K562 (cell line): ENCODE measurements at regions not wholly inside any gene's neighbourhood (a gene's known extent, or its start where the extent isn't known, plus 50 kb on each side); places are given as distances from the start of the nearest gene placed in this dataset.

Source experiments
- ATAC-seq: fragments of 200-7000 bp; cut with Tn5 transposase; 3 replicates; pipeline ENCODE4 v1.9.1; 2020; ENCODE audit warnings: moderate library complexity
- BruUV-seq: library from RNA; stranded (reverse); fragments of 400-500 nt; replicated peaks from 2 replicates; lab custom pipeline; 2021; lab: Mats Ljungman, UMichigan
- CTCF ChIA-PET: fragments of 300-600 bp; formaldehyde crosslinking; extraction: SDS; loops from one replicate; lab custom pipeline; 2021; ENCODE audit warnings: low intra/inter-chr PET ratio; lab: Yijun Ruan, JAX
- POLR2A ChIA-PET: fragments of 300-600, 350-650 bp; sonication (Branson Sonifier 250); formaldehyde crosslinking; extraction: SDS; loops from one replicate; lab custom pipeline; 2021; ENCODE audit warnings: antibody characterized with exemption, inconsistent platforms; lab: Yijun Ruan, JAX
- DNase-seq, 4 experiments: peaks; one replicate each; pipeline versions ENCODE4 v3.0.0 to v3.0.0-alpha.2; 2011 to 2018; ENCODE audit warnings: low spot score in 3 of 4, mixed read lengths in 3 of 4; ENCODE audit errors: extremely low read depth in 1 of 4
- FAIRE-seq: peaks from 2 replicates; lab custom pipeline; 2011; peaks lifted over from hg19 to GRCh38; lab: Jason Lieb, UNC
- H2AFZ ChIP-seq: 2 replicates; pipeline ENCODE4 v1.6.0; 2011; ENCODE audit warnings: low read depth, low read length, control low read depth, inconsistent platforms
- H3K27ac ChIP-seq: fragments of 200-600 bp; 3 replicates; pipeline ENCODE4 v1.8.0; 2011; ENCODE audit warnings: low read depth, mild to moderate bottlenecking, control low read depth, inconsistent platforms, low read length, moderate library complexity, mixed read lengths; ENCODE audit errors: extremely low read depth
- H3K27me3 ChIP-seq, 2 experiments: fragments of 300-600 bp in 1 of 2; 2 replicates in 1 of 2; 3 replicates in 1 of 2; pipeline versions ENCODE4 v1.6.0 to v1.8.0; 2011; ENCODE audit warnings: inconsistent platforms in 2 of 2, low read length in 2 of 2, mild to moderate bottlenecking in 1 of 2, mixed read lengths in 1 of 2, moderate library complexity in 1 of 2; ENCODE audit not compliant: control insufficient read depth in 2 of 2, insufficient read depth in 2 of 2
- H3K36me3 ChIP-seq: fragments of 300-600 bp; 3 replicates; pipeline ENCODE4 v1.8.0; 2011; ENCODE audit warnings: mild to moderate bottlenecking, low read length, inconsistent platforms; ENCODE audit not compliant: control insufficient read depth, insufficient read depth
- H3K4me1 ChIP-seq, 2 experiments: fragments of 200-600 bp in 1 of 2; replicated peaks in 1 of 2; 2 replicates in 1 of 2; 3 replicates in 1 of 2; pipeline versions ENCODE4 v1.5.1 to v1.8.0; 2011; ENCODE audit warnings: inconsistent platforms in 2 of 2, low read length in 2 of 2, mild to moderate bottlenecking in 1 of 2, mixed read lengths in 1 of 2, moderate library complexity in 1 of 2; ENCODE audit not compliant: control insufficient read depth in 2 of 2, insufficient read depth in 2 of 2
- H3K4me2 ChIP-seq: 2 replicates; pipeline ENCODE4 v1.6.1; 2011; ENCODE audit warnings: low read length, control low read depth, inconsistent platforms, mixed read lengths; ENCODE audit not compliant: insufficient read depth
- H3K4me3 ChIP-seq: fragments of 200-600 bp; sonication (generic), shearing (Covaris generic); 2 replicates; pipeline ENCODE4 v1.5.1; 2016; ENCODE audit warnings: control low read depth, inconsistent platforms
- H3K79me2 ChIP-seq: fragments of 200-600 bp; 3 replicates; pipeline ENCODE4 v1.8.0; 2011; ENCODE audit warnings: low read length, inconsistent platforms; ENCODE audit not compliant: control insufficient read depth, insufficient read depth
- H3K9ac ChIP-seq, 2 experiments: 2 replicates each; pipeline versions ENCODE4 v1.6.0 to v1.6.1; 2011; ENCODE audit warnings: low read depth in 2 of 2, low read length in 2 of 2, control low read depth in 1 of 2, inconsistent platforms in 1 of 2, mild to moderate bottlenecking in 1 of 2, mixed read lengths in 1 of 2; ENCODE audit not compliant: insufficient read depth in 1 of 2
- H3K9me1 ChIP-seq: one replicate; pipeline ENCODE4 v1.6.0; 2011; ENCODE audit warnings: inconsistent platforms, mild to moderate bottlenecking, low read length, moderate library complexity; ENCODE audit not compliant: control insufficient read depth, insufficient read depth
- H3K9me3 ChIP-seq: replicated peaks from 2 replicates; pipeline ENCODE4 v1.5.1; 2011; ENCODE audit warnings: low read depth, low read length, inconsistent platforms; ENCODE audit not compliant: control insufficient read depth, insufficient read depth
- H4K20me1 ChIP-seq: replicated peaks from 2 replicates; pipeline ENCODE4 v1.6.1; 2011; ENCODE audit warnings: low read length, inconsistent platforms, mixed read lengths; ENCODE audit not compliant: control insufficient read depth, insufficient read depth
- ARNT ChIP-seq, 2 experiments: fragments of 450-650 bp; IDR thresholded peaks; 2 replicates each; pipeline ENCODE4 v1.6.1; 2016; ENCODE audit warnings: mild to moderate bottlenecking in 1 of 2
- ATF6 ChIP-seq: sonication (generic); formaldehyde crosslinking; IDR thresholded peaks from 2 replicates; pipeline ENCODE4 v1.4.0; 2020; ENCODE audit warnings: mild to moderate bottlenecking, missing genetic modification reagents
- CBFA2T3 ChIP-seq: fragments of 450-650 bp; IDR thresholded peaks from 2 replicates; pipeline ENCODE4 v1.6.1; 2017
- E2F4 ChIP-seq: sonication (generic); formaldehyde crosslinking; IDR thresholded peaks from 2 replicates; pipeline ENCODE4 v1.8.0; 2022; ENCODE audit warnings: mild to moderate bottlenecking, low read depth, missing genetic modification reagents
- FOXK1 ChIP-seq: sonication (generic); formaldehyde crosslinking; IDR thresholded peaks from 2 replicates; pipeline ENCODE4 v1.8.0; 2022; ENCODE audit warnings: missing genetic modification reagents, mild to moderate bottlenecking, borderline replicate concordance
- GATA2 ChIP-seq: sonication (generic); formaldehyde crosslinking; IDR thresholded peaks from 2 replicates; pipeline ENCODE4 v1.4.0; 2020; ENCODE audit warnings: mild to moderate bottlenecking, missing genetic modification reagents
- KLF16 ChIP-seq: IDR thresholded peaks from 2 replicates; pipeline ENCODE4 v1.6.1; 2016; ENCODE audit warnings: antibody characterized with exemption
- MEF2D ChIP-seq: conservative IDR thresholded peaks from 2 replicates; pipeline ENCODE4 v1.6.1; 2016; ENCODE audit warnings: low read depth, missing genetic modification characterization, missing compliant biosample characterization
- SMAD1 ChIP-seq: fragments of 150-350 bp; IDR thresholded peaks from 2 replicates; pipeline ENCODE4 v1.6.1; 2014; ENCODE audit warnings: low read length, low read depth; ENCODE audit not compliant: partially characterized antibody
- SNIP1 ChIP-seq: fragments of 450-650 bp; IDR thresholded peaks from 2 replicates; pipeline ENCODE4 v1.7.1; 2017; ENCODE audit warnings: low read depth, mild to moderate bottlenecking
- TFAM ChIP-seq: fragments of 250-450 bp; sonication (Bioruptor Pico); conservative IDR thresholded peaks from 2 replicates; pipeline ENCODE4 v1.5.0; 2021; ENCODE audit warnings: mild to moderate bottlenecking, moderate library complexity
- ZNF41 ChIP-seq: fragments of 250-450 bp; sonication (Bioruptor Pico); conservative IDR thresholded peaks from 2 replicates; pipeline ENCODE4 v1.4.0; 2020; ENCODE audit warnings: mild to moderate bottlenecking
- WGBS: fragments of 100-300 bp; shearing (Covaris generic); methylation state at CpG from one replicate; pipeline ENCODE4 v1.1.6; 2016; ENCODE audit warnings: low coverage, mixed read lengths; ENCODE audit not compliant: insufficient coverage; ENCODE audit errors: missing lambda C conversion rate; 5-methylcytosine and 5-hydroxymethylcytosine counted together
- in situ Hi-C: fragments of 300-500 bp; cut with MboI; formaldehyde crosslinking; loops from 4 replicates; pipeline ENCODE4 v1.15.0; 2018; ENCODE audit warnings: inconsistent platforms, mixed read lengths
- intact Hi-C: fragments of 100-400 bp; cut with micrococcal nuclease; formaldehyde crosslinking; loops from 2 replicates; pipeline ENCODE4 v1.14.2; 2022
- TF ChIP-seq, protein P1 (sequence below): sonication (generic); formaldehyde crosslinking; IDR thresholded peaks from 2 replicates; pipeline ENCODE4 v1.9.0; 2022; ENCODE audit warnings: mild to moderate bottlenecking, missing genetic modification reagents
- TF ChIP-seq, protein P2 (sequence below), 2 experiments: IDR thresholded peaks in 1 of 2; conservative IDR thresholded peaks in 1 of 2; 2 replicates each; pipeline ENCODE4 v1.6.1; 2016; ENCODE audit warnings: low read depth in 2 of 2, mild to moderate bottlenecking in 1 of 2, missing compliant biosample characterization in 1 of 2, missing genetic modification characterization in 1 of 2, moderate library complexity in 1 of 2

- no peak overlapping the region for H3K4me3 ChIP-seq
- no peak for FAIRE-seq
- no peak overlapping the region for H3K9ac ChIP-seq
- no peaks in the 10 kb centered on the region for H3K9me1 ChIP-seq
- intact Hi-C loops (no loop called here), in situ Hi-C loops (no loop called here)
- ATAC-seq: no peak
- no peaks in the 10 kb centered on the region for H4K20me1 ChIP-seq
- DNase-seq: no peak
- no peaks in the 10 kb centered on the region for H3K79me2 ChIP-seq
- no peak overlapping the region for H2AFZ ChIP-seq
- no peak overlapping the region for H3K27ac ChIP-seq
- WGBS: 0% methylated on average over 5 of the region's 5 CpGs
- ChIA-PET CTCF (no interaction called here), POLR2A (no interaction called here)
- H3K27me3 ChIP-seq: no peaks in the 10 kb centered on the region
- no peaks in the 10 kb centered on the region; the same call in none of the 2 replicates for H3K9me3 ChIP-seq
- no peaks in the 10 kb centered on the region for H3K4me1 ChIP-seq
- BruUV-seq: no TSS peak
- H3K4me2 ChIP-seq: no peak overlapping the region
- no peaks in the 10 kb centered on the region for H3K36me3 ChIP-seq
- TF ChIP-seq SNIP1: no peak
- TF ChIP-seq MEF2D: no peak
- TF ChIP-seq TFAM (CRISPR knock-in tag): no peak
- TF ChIP-seq KLF16: no peak
- TF ChIP-seq GATA2 (CRISPR knock-in tag): no peak
- no peak for TF ChIP-seq ZNF41 (CRISPR knock-in tag)
- TF ChIP-seq, protein P1, sequence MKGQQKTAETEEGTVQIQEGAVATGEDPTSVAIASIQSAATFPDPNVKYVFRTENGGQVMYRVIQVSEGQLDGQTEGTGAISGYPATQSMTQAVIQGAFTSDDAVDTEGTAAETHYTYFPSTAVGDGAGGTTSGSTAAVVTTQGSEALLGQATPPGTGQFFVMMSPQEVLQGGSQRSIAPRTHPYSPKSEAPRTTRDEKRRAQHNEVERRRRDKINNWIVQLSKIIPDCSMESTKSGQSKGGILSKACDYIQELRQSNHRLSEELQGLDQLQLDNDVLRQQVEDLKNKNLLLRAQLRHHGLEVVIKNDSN (CRISPR knock-in tag): no peak
- no peak for TF ChIP-seq ARNT (IDR thresholded peaks at IDR 0.05)
- TF ChIP-seq FOXK1 (CRISPR knock-in tag): no peak
- TF ChIP-seq E2F4 (CRISPR knock-in tag): no peak
- no peak for TF ChIP-seq ATF6 (CRISPR knock-in tag)
- no peak for TF ChIP-seq CBFA2T3
- TF ChIP-seq, protein P2, sequence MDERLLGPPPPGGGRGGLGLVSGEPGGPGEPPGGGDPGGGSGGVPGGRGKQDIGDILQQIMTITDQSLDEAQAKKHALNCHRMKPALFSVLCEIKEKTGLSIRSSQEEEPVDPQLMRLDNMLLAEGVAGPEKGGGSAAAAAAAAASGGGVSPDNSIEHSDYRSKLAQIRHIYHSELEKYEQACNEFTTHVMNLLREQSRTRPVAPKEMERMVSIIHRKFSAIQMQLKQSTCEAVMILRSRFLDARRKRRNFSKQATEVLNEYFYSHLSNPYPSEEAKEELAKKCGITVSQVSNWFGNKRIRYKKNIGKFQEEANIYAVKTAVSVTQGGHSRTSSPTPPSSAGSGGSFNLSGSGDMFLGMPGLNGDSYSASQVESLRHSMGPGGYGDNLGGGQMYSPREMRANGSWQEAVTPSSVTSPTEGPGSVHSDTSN (CRISPR knock-in tag; IDR thresholded peaks at IDR 0.05; ENCODE audit: low read depth): no peak
- TF ChIP-seq, protein P2 (tag; conservative IDR thresholded peaks at IDR 0.05; ENCODE audit: low read depth): no peak
- TF ChIP-seq SMAD1: no peak
Measured at GRCh38 chr9:118686959-118687358, 682.3 kb downstream of the BRINP1 start.
